HG03095 (cell line): ENCODE measurements at regions not wholly inside any gene's neighbourhood (a gene's known extent, or its start where the extent isn't known, plus 50 kb on each side); places are given as distances from the start of the nearest gene placed in this dataset.

Experiments
- ATAC-seq: cut with Tn5 transposase; IDR thresholded peaks from one replicate; pipeline ENCODE4 v1.9.1; 2021; ENCODE audit warnings: moderate library complexity; ENCODE audit not compliant: unreplicated experiment

DNA sequence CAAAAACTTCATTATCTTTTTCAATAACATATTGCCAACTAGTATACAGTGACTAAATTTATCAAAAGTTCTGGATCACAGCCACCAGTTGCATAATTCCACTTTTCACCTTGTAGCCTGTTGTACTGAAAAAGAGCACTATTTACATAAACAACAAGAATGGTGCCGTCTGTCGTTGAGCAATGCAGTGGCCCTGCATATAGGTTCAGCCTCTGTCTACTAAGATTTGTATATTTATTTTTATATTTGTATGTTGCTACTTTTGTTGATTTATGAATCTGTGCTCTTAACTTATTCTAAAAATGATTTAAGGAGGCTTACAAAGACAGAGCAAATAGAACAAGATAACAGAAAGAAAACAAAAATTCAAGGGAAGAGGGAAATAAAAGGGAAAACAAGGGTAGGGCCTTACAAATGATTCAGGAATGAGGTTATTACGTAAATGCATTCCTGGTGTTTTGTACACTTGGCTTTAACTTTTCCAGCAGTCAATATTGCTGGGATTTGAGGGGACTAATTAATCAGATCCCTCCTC lies 257.6 kb upstream of the STT3B start:
- no peak for ATAC-seq

DNA sequence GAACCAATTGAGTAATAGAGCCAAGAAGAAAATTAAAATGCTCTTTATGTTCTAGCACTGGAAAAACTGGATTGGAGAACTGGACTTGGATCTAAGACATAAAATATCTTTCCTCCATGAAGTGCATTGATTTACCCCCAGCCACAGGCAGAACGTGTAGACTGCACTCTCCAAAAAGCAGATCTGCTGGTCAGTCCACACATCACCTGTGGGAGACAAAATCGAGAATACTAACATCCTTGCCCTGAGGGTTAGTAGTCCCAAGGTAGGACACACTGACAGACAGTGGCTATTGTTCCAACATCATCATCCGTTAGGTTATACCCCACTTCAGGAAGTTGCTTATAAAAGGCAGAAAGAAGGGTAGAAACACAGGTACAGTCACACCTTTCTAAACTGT lies 257.1 kb upstream of the STT3B start:
- no peak for ATAC-seq

DNA sequence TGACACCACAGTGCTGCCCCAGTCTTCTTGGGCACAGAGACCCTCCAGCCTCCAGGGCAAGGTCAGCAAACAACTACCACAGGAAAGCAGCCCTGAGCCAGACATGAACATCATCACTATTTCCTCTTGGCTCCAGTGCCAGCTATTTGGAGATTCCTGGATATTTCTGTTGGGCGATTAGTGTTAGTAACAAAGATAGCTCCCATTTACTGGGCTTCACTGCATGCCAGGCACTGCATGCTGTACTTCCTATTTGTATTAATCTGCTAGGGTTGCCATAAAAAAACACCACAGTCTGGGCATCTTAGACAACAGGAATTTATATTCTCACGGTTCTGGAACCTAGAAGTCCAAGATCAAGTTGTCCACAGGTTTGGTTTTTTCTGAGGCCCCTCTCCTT lies 255.1 kb upstream of the STT3B start:
- ATAC-seq: no peak

DNA sequence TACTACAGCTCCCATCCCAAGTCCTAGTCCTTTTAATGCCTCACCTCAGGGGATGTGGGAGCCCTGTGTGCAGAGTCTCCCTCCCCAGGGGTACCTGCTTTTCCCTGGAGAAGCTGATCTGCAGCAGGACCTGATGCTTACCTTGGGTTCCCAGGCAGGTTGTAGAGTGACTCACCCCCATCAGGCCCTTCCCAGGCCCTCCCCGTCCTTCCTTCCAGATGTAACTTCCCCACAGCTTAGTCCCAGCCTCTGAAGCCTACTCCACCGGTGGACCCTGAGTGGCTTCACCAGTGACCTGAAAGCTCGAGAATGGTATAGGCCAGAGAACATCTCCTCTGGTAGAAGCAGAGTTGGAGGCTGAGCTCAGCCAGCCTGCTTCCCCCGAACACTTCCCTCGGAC lies 254.2 kb upstream of the STT3B start:
- no peak for ATAC-seq

DNA sequence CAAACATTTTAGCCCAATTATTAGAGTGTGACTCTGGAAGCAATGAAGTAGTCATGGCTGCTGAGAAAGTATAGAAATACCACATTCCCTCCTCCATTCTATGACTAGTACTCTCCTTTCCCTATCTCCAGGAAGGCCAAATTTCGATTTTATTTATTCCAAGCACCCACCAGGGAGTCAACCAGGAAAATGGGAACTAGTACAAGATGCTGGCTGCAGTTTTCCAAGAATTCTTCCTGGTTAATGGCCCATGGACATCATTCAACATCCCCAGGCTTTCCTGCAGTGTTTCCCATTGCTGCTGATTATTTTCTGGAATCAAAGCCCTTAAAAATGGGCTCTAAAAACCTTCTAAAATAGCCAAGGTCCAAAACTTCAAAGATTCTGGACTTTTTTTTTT lies 247.9 kb upstream of the STT3B start:
- ATAC-seq: no peak

DNA sequence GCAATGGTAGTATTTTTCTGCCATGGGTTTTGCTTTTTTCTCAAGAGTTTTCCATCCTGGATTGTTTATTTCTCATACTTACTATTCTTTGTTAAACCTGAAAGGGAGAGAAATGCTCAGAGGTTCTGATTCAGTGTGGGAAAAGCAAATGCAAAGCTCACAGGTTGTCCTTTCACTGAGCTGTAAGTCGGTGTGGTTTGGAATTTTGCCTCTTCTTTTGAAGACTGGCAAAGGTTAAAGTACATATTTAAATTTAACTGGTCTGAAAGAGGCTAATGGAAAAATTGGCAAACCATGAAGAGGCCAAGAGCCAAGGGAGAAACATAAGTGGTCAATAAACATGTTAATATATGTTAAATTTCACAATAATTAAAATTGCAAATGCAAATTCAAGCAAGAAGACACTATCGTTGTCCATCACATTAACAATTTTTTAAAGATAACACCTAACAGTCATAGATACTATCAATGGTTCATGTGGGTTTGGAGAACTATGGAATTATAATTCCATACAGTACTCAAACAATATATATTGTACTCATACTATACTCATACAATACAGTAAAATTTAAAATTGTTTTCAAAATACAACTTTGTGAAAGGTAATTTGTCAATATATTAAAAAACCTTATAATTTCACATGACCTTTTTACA lies 246.8 kb upstream of the STT3B start:
- no peak for ATAC-seq

DNA sequence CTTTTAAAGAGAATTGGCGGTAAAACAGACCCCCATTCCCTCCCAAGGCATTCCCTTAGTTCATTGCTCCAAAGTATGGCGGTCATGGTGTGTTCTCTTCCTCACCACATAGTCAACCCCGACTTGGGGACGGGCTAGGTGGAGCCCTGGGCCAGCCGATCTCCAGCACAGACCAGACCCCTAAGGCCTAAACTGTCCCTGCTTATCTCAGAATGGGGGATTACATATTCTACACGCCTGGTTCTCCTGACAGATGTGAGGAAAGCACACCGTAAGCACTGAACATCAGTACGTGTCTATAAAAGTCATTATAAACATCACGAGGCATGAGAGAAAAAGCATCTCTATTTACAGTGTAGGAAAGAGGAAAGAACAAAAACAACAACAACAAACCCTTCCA lies 244.5 kb upstream of the STT3B start:
- ATAC-seq: no peak

DNA sequence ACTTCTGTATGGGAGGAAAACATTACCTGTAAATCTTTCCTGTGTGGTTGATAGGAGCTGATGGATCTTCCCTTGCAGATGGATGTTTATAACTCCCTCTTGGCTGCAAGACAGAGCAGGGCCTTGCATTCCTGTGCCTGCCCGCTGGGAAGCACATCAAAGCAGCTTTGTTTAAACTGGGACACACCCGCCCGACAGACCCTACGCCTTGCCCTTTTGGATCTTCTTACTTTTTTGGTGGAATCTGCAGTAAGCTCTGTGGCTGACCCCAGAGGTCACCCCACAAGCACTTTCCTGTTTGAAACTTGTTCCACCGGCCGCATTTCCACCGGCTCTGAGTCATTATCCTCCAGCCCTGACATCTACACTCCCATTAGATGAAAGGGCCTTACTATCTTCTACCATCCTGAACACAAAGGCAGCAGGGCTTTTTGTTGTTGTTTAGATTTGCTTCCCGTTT lies 244.1 kb upstream of the STT3B start:
- no peak for ATAC-seq

DNA sequence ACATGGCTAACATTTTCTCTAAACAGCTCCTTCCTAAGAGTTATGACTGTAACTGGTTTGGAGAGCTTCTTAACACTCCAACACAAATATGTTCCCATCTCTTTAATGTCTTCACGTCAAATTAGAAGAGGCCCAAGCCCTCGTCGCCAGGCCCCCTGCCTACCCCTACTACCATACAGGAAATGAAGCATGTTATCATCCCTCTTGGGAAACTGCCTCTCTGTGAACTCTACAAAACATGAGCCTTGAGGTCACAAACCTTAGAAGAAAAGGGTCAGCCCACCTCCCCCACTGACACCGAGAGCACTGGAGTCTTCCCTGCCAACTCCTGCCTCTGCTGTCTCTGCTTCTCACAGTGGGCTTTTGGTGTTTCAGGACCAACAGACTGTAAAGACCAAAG lies 243.1 kb upstream of the STT3B start:
- no peak for ATAC-seq

DNA sequence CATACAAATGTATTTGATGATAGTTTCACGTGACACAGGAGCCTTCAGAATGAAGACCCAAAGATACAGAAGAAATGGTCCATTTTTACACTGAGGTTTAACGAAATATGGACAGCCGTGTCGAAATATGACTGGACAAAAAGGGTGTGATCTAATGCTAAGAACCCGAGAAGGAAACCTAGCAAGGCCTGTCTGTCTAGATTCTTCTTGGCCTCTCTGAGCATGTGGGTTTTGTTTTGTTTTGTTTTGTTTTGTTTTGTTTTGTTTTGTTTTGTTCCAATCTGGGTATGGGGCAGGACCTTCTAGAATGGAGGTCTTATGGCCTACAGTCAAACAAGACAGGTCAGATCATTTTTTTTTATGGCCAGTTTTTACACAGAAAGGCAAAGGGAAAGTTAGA lies 242.7 kb upstream of the STT3B start:
- ATAC-seq: no peak

DNA sequence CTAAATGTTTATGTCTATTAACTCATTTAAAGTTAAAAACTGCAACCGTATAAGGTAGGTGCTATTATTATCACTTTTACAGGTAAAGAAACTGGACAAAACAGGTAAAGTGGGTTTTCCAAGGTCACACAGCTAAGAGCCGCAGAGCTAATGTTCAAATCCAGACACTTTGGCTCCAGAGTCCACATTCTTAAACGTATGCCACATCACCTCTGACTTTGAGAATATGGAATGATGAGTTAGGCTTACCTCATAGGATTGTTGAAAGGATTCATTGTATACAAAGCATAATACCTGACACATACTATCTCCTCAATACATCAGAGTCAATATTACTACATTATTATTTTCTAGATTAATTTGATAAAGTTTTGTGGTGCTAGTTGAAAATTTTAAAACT lies 240.9 kb upstream of the STT3B start:
- no peak for ATAC-seq

DNA sequence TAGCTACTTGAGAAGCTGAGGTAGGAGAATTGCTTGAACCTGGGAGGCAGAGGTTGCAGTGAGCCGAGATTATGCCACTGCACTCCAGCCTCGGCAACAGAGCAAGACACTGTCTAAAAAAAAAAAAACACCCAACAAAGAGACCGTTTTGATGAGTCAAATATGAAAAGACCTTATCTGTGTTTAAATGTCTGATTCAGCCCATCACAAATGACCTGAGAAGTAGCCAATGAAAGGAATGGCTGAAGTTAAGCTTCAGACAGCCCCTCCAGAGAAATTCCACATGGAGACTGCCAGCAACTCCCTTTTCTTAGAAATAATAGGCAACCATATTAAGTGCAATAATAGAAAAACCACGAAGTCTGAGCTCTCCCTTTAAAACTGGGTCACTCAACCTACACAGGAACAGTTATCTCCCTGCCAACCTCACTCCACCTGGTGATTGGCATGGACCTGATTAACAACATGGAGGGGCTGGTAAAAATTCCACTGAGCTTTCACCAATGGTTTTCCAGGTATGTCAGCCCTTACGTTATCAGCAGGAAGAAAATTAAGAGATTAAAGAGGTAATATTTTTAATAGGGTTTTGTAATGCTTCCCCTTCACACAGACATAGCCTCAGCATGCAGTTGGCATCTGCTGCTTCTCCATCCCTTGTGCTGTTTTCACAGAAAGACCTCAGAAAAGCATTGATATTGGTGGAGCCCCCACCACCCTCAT lies 238.1 kb upstream of the STT3B start:
- ATAC-seq: no peak

DNA sequence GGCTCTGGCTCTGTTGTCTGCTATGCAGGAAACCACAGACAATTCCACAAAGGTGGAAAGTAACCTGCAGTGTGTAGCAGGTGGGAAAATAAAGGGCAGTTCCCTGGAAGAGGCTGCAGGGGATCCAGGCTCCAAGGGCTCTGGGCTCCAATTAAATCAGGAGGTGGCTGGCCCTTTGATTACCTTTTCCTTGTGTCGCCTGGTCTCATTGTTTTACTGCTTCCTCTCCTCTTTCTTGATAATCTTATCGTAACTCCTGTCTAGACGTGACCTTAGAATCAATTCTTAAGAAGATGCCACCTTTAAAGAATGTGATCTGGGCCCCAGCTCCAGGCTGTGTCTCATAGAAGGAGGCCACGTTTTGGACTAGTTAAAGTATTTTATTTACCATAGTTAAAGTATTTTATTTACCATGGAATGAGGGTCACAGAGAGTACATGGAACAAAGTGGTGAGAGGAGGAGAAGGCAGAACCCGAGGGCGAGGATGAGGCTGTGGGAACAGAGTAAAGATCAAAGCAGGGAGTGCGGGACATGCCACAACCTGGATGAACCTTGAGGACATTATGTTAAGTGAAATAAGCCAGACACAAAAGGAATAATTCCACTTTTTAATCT lies 237.5 kb upstream of the STT3B start:
- ATAC-seq: no peak

DNA sequence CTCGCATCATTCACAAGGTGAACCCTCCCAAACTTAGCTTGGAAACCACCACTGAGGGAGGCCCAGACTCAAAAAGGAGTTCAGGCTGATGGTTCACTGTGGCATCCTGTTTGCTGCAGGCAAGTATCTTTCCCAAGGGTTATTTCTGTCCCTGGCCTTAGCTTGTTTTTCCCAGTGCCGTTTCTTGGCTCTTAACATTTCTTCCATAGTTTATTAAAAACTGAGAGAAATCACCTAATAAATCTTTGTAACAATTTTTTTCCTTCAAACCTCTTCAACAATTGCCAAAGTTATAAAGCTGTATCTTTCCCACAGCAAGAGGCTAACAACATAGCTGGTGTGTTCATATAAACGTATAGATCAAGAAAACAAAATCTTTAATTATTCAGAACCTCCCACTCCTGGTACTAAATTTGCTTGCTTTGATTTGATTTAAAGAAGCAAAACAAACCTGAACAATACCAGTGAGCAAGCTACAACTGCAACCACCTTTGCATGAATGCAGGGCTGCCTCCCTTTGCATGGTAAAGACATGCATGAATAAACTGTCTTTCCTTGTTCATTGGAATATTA lies 234.9 kb upstream of the STT3B start:
- ATAC-seq: no peak

DNA sequence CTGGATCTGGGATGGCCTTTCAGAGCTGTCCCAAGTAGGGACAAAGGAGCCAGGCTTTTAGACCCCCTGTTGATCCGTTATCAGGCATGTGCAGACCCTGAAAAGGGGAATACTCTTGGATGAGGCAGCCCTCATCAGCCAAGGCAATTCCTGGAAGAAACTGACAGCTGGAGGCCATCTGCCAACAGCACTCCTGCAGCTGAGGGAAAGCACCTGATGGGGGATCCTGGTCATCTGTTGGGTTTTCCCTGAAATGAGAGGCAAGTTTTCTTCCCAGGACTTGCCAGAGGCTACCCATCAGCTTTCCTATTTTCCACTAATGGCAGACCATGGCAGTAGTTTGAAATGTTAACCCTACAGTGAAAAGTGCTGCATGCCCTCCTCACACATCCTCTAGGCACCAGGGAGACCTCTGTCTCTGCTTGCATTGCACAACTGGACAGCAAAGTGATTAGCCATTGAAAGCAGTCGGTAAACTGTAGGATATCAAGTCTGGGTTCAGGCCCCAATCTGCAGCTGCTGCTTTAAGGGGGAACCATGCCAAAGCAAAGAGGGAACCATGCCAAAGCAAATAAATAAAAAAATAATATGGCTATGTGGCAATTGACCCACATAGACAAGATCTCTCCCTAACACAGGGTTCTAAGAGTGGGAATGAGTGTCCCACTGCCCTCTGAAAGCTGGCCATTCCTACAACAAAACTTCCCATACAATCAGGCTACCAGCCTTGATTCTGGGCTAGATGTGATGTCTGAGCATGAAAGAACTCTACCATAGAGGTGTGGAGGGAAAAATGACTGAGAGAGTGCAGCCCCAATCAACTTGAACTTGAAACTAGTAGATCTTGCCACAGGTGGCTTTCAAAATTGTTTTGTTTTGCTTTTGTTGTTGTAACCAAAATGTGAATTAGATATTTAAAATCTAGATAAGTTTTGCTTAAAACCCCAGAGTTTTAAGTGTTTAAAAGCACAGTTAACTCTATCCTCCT lies 232.0 kb upstream of the STT3B start:
- no peak for ATAC-seq

DNA sequence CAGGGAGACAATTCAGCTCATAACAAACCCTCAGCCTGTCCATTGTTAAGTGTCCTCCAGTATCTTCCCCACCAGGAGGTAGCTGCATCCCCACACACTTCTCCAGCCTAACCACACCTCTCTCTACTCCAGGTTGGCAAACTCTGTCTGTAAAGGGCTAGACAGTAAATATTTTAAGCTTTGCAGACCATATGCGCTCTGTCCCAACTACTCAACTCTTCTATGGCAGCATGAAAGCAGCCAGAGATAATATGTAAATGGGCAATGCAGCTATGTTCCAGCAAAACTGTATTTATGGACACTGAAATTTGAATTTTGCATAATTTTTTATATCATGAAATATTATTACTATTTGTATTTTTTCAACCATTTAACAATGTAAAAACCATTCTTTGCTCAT lies 230.4 kb upstream of the STT3B start:
- no peak for ATAC-seq

DNA sequence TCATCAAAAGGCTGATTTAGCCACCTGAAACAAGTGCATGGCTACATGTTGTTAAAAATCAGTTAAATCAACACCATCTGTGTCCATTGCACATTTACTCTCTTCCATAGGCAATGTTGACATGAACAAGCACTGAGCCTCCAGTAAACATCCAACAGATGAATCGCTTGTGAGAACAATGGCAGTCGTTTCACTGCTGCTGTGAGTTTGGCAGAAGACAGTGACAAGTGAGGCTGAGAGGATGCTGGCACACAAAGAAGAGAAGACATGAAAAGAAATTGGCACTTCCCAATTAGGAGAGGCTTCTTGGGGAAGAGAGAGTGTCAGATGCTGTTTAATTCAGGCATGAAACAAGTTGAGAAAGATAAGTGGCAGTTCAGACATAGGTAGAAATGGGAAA lies 227.4 kb upstream of the STT3B start:
- ATAC-seq: no peak

DNA sequence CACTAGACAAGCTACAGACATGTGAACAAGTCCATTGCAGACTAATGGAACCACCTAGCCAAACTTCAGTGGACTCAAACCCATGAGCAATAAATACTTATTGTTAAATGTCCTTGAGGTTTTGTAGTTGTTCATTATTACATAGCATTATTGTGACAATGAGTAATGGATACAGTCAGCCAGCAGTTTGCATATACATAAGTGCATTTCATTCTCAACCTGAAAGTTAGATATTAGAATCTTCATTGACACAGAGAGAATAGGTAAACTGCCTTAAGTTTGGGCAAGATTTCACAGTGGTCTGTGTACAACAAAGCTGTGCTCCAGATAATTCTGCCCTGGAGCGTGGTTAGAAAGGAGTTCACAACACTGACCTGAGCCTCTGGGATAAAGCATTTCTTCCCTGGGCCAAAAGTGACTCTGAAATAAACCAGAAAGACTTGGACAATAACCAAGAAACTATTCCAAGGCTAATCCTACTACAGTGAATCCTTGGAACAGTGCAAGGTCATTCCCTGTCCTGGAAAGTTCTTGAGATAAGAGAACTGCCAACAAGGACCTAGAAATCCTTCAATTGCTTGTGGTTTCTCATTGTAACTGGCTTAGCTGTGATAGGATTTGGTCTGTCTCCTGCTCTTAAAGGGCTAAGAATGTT lies 225.5 kb upstream of the STT3B start:
- no peak for ATAC-seq

DNA sequence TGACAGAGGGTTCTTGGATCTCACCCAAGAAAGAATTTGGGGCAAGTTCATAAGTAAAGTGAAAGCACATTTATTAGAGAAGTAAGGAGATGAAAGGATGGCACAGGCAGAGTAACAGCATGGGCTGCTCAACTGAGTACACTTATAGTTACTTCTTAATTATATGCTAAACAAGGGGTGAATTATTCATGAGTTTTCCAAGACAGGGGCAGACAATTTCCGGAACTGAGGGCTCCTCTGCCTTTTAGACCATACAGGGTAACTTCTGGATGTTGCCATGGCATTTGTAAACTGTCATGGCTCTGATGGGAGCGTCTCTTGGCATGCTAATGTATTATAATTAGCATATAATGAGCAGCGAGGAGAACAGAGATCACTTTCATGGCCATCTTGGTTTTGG lies 221.2 kb upstream of the STT3B start:
- ATAC-seq: no peak

DNA sequence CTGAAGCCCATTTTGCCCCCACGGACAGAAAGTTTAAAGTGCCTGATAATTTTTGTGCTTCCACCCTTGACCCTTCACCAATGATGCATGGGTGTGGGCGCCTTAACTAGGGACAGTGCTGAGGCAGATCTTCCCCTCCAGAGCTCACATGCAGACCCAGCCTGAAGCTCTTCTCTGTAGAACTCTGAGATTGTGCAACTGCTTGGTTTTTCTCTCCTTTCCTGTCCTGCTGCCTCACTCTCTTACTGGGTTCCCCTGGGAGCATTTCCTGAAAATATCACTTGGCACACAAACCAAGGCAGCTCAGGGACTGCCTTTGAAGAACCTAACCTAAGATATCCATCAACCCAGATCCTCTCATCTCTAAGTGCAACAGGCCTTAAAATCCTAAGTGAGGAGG lies 220.3 kb upstream of the STT3B start:
- no peak for ATAC-seq
